GM06990 (cell line): ENCODE measurements at regions not wholly inside any gene's neighbourhood (a gene's known extent, or its start where the extent isn't known, plus 50 kb on each side); places are given as distances from the start of the nearest gene placed in this dataset.

Experiments used
- DNase-seq: peaks from one replicate; pipeline ENCODE4 v3.0.0-alpha.2; 2011; ENCODE audit not compliant: insufficient read length; ENCODE audit errors: extremely low read depth
- H3K27me3 ChIP-seq: replicated peaks from 2 replicates; pipeline ENCODE4 v1.6.0; 2011; ENCODE audit warnings: low read length; ENCODE audit not compliant: control insufficient read depth, insufficient read depth
- H3K36me3 ChIP-seq: 2 replicates; pipeline ENCODE4 v1.5.1; 2011; ENCODE audit warnings: low read length; ENCODE audit not compliant: control insufficient read depth, insufficient read depth
- H3K4me3 ChIP-seq: replicated peaks from 2 replicates; pipeline ENCODE4 v1.5.1; 2011; ENCODE audit warnings: low read depth, mild to moderate bottlenecking, control low read depth, low read length
- CTCF ChIP-seq: IDR thresholded peaks from 2 replicates; pipeline ENCODE4 v1.5.1; 2011; ENCODE audit warnings: low read length, control low read depth, mild to moderate bottlenecking, inconsistent platforms; ENCODE audit not compliant: insufficient read depth, poor library complexity, severe bottlenecking

- TF ChIP-seq CTCF: no peak
- no peaks in the 10 kb centered on the region for H3K36me3 ChIP-seq
- no peak for DNase-seq
- peaks cover 3% of the 10 kb centered on the region; the same call in 1 of the 2 replicates for H3K27me3 ChIP-seq
- no peak overlapping the region for H3K4me3 ChIP-seq
Observed at GRCh38 chr11:45024846-45025588, 74.3 kb upstream of the TP53I11 start.

GRCh38 chr11:45025716-45026492 lies 75.2 kb upstream of the TP53I11 start:
- no peak overlapping the region for H3K4me3 ChIP-seq
- DNase-seq: peak; percentile 44
- peaks cover 3% of the 10 kb centered on the region; the same call in 1 of the 2 replicates for H3K27me3 ChIP-seq
- no peak for TF ChIP-seq CTCF
- H3K36me3 ChIP-seq: no peaks in the 10 kb centered on the region

GRCh38 chr11:45026835-45027234 lies 76.2 kb upstream of the TP53I11 start:
- Histone ChIP-seq H3K36me3 (no peaks in the 10 kb centered on the region), H3K27me3 (peaks cover 3% of the 10 kb centered on the region; the same call in 1 of the 2 replicates), H3K4me3 (no peak overlapping the region)
- no peak for TF ChIP-seq CTCF
- DNase-seq: no peak

DNA sequence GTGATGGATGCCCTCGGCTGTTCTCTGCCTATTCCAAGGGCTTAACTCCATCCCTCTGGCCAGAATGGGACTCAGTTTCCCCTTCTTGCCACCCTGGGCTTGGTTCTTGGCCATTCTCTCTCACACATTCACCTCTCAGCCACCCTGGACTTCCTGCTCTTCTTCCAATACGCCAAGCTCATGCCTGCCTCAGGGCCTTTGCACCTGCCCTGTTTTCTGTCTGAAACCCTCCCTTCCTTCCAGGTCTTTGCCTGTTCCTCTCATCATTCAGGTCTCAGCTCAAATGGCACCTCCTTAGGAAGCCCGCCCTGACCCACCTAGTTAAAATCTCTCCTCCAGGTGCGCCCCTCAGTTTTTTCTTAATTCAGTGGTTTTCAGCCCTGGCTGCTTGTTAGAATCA lies 76.6 kb upstream of the TP53I11 start:
- no peak for TF ChIP-seq CTCF
- Histone ChIP-seq H3K4me3 (no peak overlapping the region), H3K27me3 (peaks cover 2% of the 10 kb centered on the region; the same call in 1 of the 2 replicates), H3K36me3 (no peaks in the 10 kb centered on the region)
- no peak for DNase-seq

GRCh38 chr11:45028911-45029682 lies 78.4 kb upstream of the TP53I11 start:
- TF ChIP-seq CTCF: no peak
- H3K4me3 ChIP-seq: no peak overlapping the region
- H3K27me3 ChIP-seq: peaks cover 2% of the 10 kb centered on the region
- DNase-seq: no peak
- no peaks in the 10 kb centered on the region for H3K36me3 ChIP-seq
